Upper lobe of right lung (tissue), 1 donor: ENCODE measurements at regions not wholly inside any gene's neighbourhood (a gene's known extent, or its start where the extent isn't known, plus 50 kb on each side); places are given as distances from the start of the nearest gene placed in this dataset.

ENCODE experiments used
- ATAC-seq: fragments of 200-7000 bp; cut with Tn5 transposase; one replicate; pipeline ENCODE4 v1.9.1; 2020; ENCODE audit warnings: mild to moderate bottlenecking, moderate library complexity
- DNase-seq: peaks from one replicate; pipeline ENCODE4 v3.0.0-alpha.2; 2020
- H3K27ac ChIP-seq: fragments of 200-600 bp; one replicate; pipeline ENCODE4 v1.8.0; 2022
- H3K27me3 ChIP-seq: fragments of 200-600 bp; one replicate; pipeline ENCODE4 v1.8.0; 2022; ENCODE audit warnings: mild to moderate bottlenecking
- H3K36me3 ChIP-seq: fragments of 200-600 bp; one replicate; pipeline ENCODE4 v1.8.0; 2022
- H3K4me1 ChIP-seq: fragments of 200-600 bp; one replicate; pipeline ENCODE4 v1.8.0; 2022
- H3K4me3 ChIP-seq: fragments of 200-600 bp; one replicate; pipeline ENCODE4 v1.8.0; 2022; ENCODE audit warnings: mild to moderate bottlenecking
- H3K9me3 ChIP-seq: fragments of 200-600 bp; one replicate; pipeline ENCODE4 v1.8.0; 2022
- CTCF ChIP-seq: fragments of 200-600 bp; IDR thresholded peaks from one replicate; pipeline ENCODE4 v1.8.0; 2022; ENCODE audit warnings: antibody characterized with exemption
- intact Hi-C: fragments of 100-400 bp; cut with DNase I; formaldehyde crosslinking; loops from one replicate; pipeline ENCODE4 v1.11.0; 2022
- donor health status: DM: no; HTN: yes; CAD: no; lungs with severe emphysema.

- DNase-seq, result no peak
- Histone ChIP-seq H3K4me3 (no peak overlapping the region), H3K27me3 (no peaks in the 10 kb centered on the region), H3K4me1 (no peaks in the 10 kb centered on the region), H3K9me3 (no peaks in the 10 kb centered on the region), H3K36me3 (no peaks in the 10 kb centered on the region), H3K27ac (no peak overlapping the region)
- no peak for TF ChIP-seq CTCF
- intact Hi-C loops, result no loop called here
- ATAC-seq, result peak; percentile 66
Observed at GRCh38 chr4:18942874-18943273, 921.3 kb upstream of the LCORL start.

- no peak for TF ChIP-seq CTCF
- no peak overlapping the region for H3K27ac ChIP-seq
- no peak for DNase-seq
- H3K36me3 ChIP-seq, result no peaks in the 10 kb centered on the region
- H3K4me1 ChIP-seq, result no peaks in the 10 kb centered on the region
- no peaks in the 10 kb centered on the region for H3K27me3 ChIP-seq
- intact Hi-C loops, result no loop called here
- no peak overlapping the region for H3K4me3 ChIP-seq
- ATAC-seq, result no peak
- H3K9me3 ChIP-seq, result no peaks in the 10 kb centered on the region
Observed at GRCh38 chr4:18938343-18939099, 917.0 kb upstream of the LCORL start.

GRCh38 chr4:18937746-18938145 lies 916.2 kb upstream of the LCORL start:
- TF ChIP-seq CTCF, result no peak
- DNase-seq (no peak), ATAC-seq (no peak)
- Histone ChIP-seq H3K4me3 (no peak overlapping the region), H3K4me1 (no peaks in the 10 kb centered on the region), H3K36me3 (no peaks in the 10 kb centered on the region), H3K27ac (no peak overlapping the region), H3K9me3 (no peaks in the 10 kb centered on the region), H3K27me3 (no peaks in the 10 kb centered on the region)
- intact Hi-C loops, result no loop called here

- intact Hi-C loops, result no loop called here
Observed at GRCh38 chr4:18937080-18937479, 915.5 kb upstream of the LCORL start.

GRCh38 chr4:18935659-18936345 lies 914.2 kb upstream of the LCORL start:
- H3K36me3 ChIP-seq, result no peaks in the 10 kb centered on the region
- no peaks in the 10 kb centered on the region for H3K27me3 ChIP-seq
- ATAC-seq, result peak; percentile 50
- intact Hi-C loops, result no loop called here
- TF ChIP-seq CTCF, result no peak
- no peak overlapping the region for H3K27ac ChIP-seq
- no peak for DNase-seq
- no peaks in the 10 kb centered on the region for H3K4me1 ChIP-seq
- H3K9me3 ChIP-seq, result no peaks in the 10 kb centered on the region
- no peak overlapping the region for H3K4me3 ChIP-seq

More at GRCh38 chr4:18937080-18937479, 915.5 kb upstream of the LCORL start:
- no peak for DNase-seq
- no peak for TF ChIP-seq CTCF
- H3K4me1 ChIP-seq, result no peaks in the 10 kb centered on the region
- peak; percentile 74 for ATAC-seq
- H3K4me3 ChIP-seq, result no peak overlapping the region
- no peaks in the 10 kb centered on the region for H3K36me3 ChIP-seq
- no peaks in the 10 kb centered on the region for H3K27me3 ChIP-seq
- H3K27ac ChIP-seq, result no peak overlapping the region
- no peaks in the 10 kb centered on the region for H3K9me3 ChIP-seq
